AG10803 (cell line): ENCODE measurements at regions not wholly inside any gene's neighbourhood (a gene's known extent, or its start where the extent isn't known, plus 50 kb on each side); places are given as distances from the start of the nearest gene placed in this dataset.
"Not testable (repeated sequence)": the region's sequence is repeated elsewhere in the genome, so short reads cannot be mapped to it uniquely, and the experiment has no call there.

ENCODE experiments used
- DNase-seq: peaks from one replicate; pipeline ENCODE4 v3.0.0; 2010; ENCODE audit warnings: low read depth
- H3K4me3 ChIP-seq: 2 replicates; pipeline ENCODE4 v1.5.1; 2011; ENCODE audit warnings: mild to moderate bottlenecking, low read length, control low read depth
- TF ChIP-seq, protein P1 (sequence below): conservative IDR thresholded peaks from 2 replicates; pipeline ENCODE4 v1.5.1; 2011; ENCODE audit warnings: mild to moderate bottlenecking, low read length, control low read depth, inconsistent platforms

DNA sequence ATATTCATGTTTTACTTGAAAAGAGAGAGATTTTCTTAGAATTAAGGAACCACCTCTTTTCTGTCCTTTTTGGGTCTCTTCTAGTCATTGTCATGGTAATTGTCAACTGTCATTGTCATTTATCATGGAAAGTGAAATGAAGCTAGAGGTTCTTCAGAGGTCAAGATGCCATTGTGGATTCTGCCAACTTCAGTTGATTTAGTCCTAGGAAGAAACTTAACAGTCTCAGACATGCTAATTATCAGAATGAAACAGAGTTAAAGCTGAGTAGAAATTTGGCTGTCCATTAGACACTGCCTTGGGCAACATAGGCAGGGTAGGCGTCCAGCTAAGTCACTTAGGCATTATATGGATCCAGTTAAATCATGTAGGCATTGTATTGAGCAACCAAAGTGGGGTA is 796.1 kb upstream of the ADGRL3 start:
- TF ChIP-seq, protein P1, sequence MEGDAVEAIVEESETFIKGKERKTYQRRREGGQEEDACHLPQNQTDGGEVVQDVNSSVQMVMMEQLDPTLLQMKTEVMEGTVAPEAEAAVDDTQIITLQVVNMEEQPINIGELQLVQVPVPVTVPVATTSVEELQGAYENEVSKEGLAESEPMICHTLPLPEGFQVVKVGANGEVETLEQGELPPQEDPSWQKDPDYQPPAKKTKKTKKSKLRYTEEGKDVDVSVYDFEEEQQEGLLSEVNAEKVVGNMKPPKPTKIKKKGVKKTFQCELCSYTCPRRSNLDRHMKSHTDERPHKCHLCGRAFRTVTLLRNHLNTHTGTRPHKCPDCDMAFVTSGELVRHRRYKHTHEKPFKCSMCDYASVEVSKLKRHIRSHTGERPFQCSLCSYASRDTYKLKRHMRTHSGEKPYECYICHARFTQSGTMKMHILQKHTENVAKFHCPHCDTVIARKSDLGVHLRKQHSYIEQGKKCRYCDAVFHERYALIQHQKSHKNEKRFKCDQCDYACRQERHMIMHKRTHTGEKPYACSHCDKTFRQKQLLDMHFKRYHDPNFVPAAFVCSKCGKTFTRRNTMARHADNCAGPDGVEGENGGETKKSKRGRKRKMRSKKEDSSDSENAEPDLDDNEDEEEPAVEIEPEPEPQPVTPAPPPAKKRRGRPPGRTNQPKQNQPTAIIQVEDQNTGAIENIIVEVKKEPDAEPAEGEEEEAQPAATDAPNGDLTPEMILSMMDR: no peak
- no peak for DNase-seq

DNA sequence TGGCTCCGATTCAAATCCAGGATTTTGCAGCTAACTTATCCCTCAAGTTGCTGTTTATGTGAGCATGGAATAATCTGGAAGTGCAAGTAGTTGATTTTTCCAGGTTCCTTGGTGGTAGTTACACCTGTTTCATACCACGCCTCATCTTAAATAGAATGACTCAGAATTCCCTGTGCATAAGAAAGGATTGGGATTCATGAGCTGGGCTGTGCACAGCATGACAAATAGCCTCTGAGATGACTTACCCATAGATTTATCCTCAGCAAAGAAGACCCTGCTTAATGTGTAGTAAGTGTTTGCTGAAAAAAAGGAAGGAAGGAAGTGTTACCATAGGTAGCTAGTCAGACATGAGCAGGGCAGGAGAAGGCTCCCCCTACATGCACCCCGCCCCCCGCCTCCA is 777.7 kb upstream of the ADGRL3 start:
- no peak overlapping the region for H3K4me3 ChIP-seq
- no peak for DNase-seq
- TF ChIP-seq, protein P1: no peak

More for the DNA sequence above, 796.1 kb upstream of the ADGRL3 start:
- no peak overlapping the region for H3K4me3 ChIP-seq

DNA sequence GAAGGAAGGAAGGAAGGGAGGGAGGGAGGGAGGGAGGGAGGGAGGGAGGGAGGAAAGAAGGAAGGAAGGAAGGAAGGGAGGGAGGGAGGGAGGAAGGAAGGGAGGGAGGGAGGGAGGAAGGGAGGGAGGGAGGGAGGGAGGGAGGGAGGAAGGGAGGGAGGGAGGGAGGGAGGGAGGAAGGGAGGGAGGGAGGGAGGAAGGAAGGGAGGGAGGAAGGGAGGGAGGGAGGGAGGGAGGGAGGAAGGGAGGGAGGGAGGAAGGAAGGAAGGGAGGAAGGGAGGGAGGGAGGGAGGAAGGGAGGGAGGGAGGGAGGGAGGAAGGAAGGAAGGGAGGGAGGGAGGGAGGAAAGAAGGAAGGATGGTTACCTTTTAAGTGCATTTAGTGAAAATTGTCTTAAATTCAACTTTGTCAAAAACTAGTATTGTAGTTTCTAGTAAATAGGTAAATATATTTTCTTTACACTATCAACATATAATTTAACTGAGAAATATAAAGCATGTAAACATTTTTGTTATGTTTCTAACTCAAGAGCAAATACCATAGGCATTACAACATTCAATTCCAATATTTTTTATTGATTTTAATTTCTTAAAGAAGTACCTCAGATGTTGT is 776.4 kb upstream of the ADGRL3 start:
- not testable (repeated sequence) for H3K4me3 ChIP-seq, DNase-seq

DNA sequence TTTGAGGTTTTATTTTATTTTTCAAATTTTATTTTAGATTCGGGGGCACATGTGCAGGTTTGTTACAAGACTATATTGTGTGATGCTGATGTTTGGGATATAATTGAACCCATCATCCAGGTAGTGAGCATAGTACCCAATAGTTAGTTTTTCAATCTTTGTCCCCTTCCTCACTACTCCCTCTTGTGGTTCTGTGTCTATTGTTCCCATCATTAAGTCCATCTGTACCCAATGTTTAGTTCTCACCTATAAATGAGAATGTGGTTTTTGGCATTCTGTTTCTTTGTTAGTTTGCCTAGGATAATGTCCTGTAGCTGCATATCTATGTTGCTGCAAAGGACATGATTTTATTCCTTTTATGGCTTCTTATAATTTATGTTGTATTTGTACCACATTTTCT is 767.2 kb upstream of the ADGRL3 start:
- TF ChIP-seq, protein P1: no peak
- no peak for DNase-seq
- no peak overlapping the region for H3K4me3 ChIP-seq

DNA sequence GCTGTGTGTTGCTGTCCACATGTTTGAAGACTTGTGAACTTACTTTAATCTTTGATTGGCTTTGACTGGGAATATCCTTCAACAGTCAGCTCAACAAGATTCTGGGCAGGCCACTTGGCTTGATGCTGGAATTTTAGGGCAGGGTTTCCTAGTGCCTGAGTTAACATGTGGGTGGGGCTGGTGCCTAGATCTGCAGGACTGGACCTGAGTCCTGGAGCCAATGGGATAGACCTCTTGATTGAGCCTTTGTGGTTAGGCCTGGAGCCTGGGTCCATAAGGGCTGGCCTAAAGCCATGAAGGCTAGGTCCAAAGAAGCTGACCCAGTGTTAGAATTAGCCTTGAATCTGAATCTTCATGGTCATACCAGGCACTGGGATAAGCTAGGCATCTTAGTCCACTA is 757.1 kb upstream of the ADGRL3 start:
- no peak overlapping the region for H3K4me3 ChIP-seq
- DNase-seq: no peak
- TF ChIP-seq, protein P1: no peak

DNA sequence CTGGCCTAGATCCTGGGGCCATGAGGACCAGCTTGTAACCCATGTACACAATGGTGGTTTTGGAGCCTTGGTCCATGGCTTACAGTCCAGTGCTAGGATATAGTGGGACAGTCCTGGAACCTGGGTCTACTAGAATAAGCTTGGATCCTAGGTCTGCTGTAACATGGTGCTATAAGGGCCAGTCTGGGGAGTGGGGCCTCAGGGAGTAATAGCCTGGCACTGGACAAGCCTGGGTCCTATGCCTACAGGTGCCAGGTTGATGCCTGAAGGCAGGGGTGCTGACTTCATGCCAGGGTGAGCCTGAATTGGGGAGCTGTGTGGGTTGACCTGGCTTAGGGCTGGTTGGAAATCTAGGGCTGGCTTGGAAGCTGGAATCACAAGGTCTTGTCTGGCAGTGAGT is 756.3 kb upstream of the ADGRL3 start:
- no peak overlapping the region for H3K4me3 ChIP-seq
- no peak for DNase-seq
- TF ChIP-seq, protein P1: no peak

DNA sequence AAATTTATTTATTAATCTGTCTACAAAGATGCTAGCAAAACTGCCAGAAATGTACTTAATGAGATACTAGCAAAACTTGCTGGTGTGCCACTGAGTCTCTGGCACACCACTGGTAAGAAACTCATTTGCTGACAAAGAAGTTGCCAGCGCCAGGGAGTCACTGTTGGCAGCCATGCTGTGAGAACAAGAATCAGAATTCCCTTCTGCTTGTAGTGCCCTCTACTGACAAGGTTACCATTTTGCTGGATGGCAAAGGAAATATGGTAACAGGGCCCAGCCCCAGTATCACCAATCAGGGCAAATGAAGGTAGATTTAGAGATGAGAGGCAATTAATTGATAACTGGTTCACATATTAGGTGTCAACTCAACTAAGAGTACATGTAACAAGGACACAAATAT is 750.1 kb upstream of the ADGRL3 start:
- DNase-seq: no peak
- TF ChIP-seq, protein P1: no peak
- H3K4me3 ChIP-seq: no peak overlapping the region

DNA sequence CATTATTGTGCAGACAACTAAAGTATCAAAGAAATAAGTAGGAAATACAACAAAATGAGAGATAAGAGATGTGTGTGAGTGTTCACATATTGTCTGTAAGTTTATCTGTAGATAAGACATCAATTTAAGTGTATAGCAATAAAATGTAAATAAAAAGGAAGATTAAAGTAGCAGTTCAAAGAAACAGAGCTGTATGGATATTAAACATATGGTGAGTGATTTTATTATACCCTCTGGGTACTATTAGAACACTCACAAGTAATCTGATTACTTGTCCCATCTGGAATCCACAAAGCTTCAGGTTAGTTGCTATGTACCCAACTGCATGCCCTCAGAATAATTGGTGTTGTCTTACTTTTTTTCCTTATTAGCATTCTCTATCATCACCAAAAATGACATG is 747.9 kb upstream of the ADGRL3 start:
- no peak for DNase-seq
- no peak overlapping the region for H3K4me3 ChIP-seq
- TF ChIP-seq, protein P1: no peak
